ENCODE measurements at regions not wholly inside any gene's neighbourhood (a gene's known extent, or its start where the extent isn't known, plus 50 kb on each side); places are given as distances from the start of the nearest gene placed in this dataset.
A peak's percentile ranks its signal among the peaks of the same experiment; 100 is the strongest.
"Not testable (repeated sequence)": the region's sequence is repeated elsewhere in the genome, so short reads cannot be mapped to it uniquely, and the experiment has no call there.

DNA sequence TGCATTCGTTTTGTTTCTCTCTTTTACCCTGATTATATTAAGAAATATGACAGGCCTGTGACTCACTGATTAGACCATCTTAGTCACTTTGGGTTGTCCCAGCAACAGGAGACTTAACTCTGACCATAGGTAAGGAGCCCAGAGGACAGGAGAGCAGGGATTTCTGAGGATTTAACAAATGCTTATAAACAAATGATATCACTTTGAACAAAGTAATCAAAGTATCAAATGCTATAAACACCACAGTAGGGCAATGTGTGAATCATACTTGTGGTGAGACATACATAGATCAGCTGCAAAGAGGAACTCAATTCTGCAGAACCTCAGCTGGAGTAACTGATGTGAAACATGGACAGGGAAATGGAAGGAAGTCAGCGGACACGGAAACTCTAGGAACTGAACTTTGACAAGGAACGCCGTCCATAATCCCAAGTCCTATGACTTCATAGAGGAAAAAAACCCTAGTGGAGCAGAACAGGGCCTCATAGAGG, 190.6 kb upstream of the MSX2 start:
- TF ChIP-seq CTCF (IDR thresholded peaks at IDR 0.05): no peak
- H3K27ac ChIP-seq (ENCODE audit: low read depth in 1 of 2, low read length in 2 of 2): peak overlapping the region; percentile 22 to 87
- WGBS (ENCODE audit: insufficient coverage): 0% methylated on average over 4 of the region's 5 CpGs
- peaks cover 0 to 2% of the 10 kb centered on the region in 2 donors for H3K36me3 Mint-ChIP-seq
- peak; percentile 66 to 88 (median 84) for DNase-seq
- peaks cover 0 to 7% (median 2%) of the 10 kb centered on the region in 7 donors for H3K9me3 Mint-ChIP-seq
- H3K9ac ChIP-seq (ENCODE audit: insufficient read depth, low read length, poor library complexity, severe bottlenecking): peak overlapping the region; percentile 16
- no peaks in the 10 kb centered on the region for H3K79me2 ChIP-seq (ENCODE audit: insufficient read depth, low read length)
- no peaks in the 10 kb centered on the region for H3K27me3 ChIP-seq (ENCODE audit: control insufficient read depth in 2 of 2, insufficient read depth in 2 of 2, low read length in 2 of 2)
- intact Hi-C loops (cut with micrococcal nuclease): loop anchor here in 1 of 2 donors (10.0 kb wide), 1 partner anchor 919 kb away; the partner anchor contains the start of gene BOD1
- H3K4me2 ChIP-seq (replicated peaks; ENCODE audit: extremely low read depth, low read length, poor library complexity, severe bottlenecking): peak overlapping the region; percentile 76
- H3K27me3 Mint-ChIP-seq (ENCODE audit: low read depth in 3 of 3): peaks cover 2 to 5% (median 4%) of the 10 kb centered on the region in 3 donors
- peaks cover 0 to under 1% of the 10 kb centered on the region in 2 donors for H3K9me3 ChIP-seq (replicated peaks in 1 of 2; ENCODE audit: control insufficient read depth in 1 of 2, insufficient read depth in 1 of 2, low read length in 2 of 2)
- no peak overlapping the region for H2AFZ ChIP-seq (ENCODE audit: insufficient read depth, low read depth, low read length, poor library complexity, severe bottlenecking)
- peaks cover 34 to 35% of the 10 kb centered on the region in 2 donors for H3K4me1 ChIP-seq (ENCODE audit: control insufficient read depth in 1 of 2, insufficient read depth in 2 of 2, low read length in 2 of 2)
- peak overlapping the region in 1 of 3 experiments; percentile 65 for H3K4me3 ChIP-seq (replicated peaks in 1 of 3; ENCODE audit: low read depth in 2 of 3, low read length in 3 of 3)
- H3K4me1 Mint-ChIP-seq: peaks cover 41% of the 10 kb centered on the region
- no peaks in the 10 kb centered on the region for H4K20me1 ChIP-seq (ENCODE audit: insufficient read depth, low read length)
- H3K27ac Mint-ChIP-seq: peak overlapping the region; percentile 82 to 94 (median 91)
- H3K36me3 ChIP-seq (replicated peaks in 1 of 2; ENCODE audit: control insufficient read depth in 1 of 2, insufficient read depth in 2 of 2, low read length in 2 of 2): no peaks in the 10 kb centered on the region
- peak overlapping the region in 1 of 2 donors; percentile 48 for H3K4me3 Mint-ChIP-seq

DNA sequence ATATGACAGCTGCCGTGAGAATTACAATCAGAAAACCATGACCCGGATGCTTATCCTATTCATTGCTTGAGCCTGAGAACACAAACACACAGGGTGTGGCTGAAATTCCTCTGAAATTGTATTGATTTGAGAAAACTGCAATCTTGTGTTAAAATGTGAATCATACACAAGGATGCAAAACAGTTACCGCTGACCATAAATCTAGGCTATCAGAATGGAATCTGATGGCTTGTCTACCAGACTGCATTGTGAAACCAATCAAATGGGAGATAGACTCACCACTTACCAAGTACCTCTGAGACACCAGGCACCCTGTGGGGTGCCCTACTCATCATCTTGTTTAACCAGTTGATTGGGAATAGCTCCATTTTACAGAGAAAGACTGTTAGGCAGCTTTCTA, 188.7 kb upstream of the MSX2 start:
- peaks cover 0 to 8% (median 2%) of the 10 kb centered on the region in 7 donors for H3K9me3 Mint-ChIP-seq
- peaks cover 2 to 7% (median 3%) of the 10 kb centered on the region in 3 donors for H3K27me3 Mint-ChIP-seq (ENCODE audit: low read depth in 3 of 3)
- no peak overlapping the region for H3K4me3 Mint-ChIP-seq
- H3K27me3 ChIP-seq (ENCODE audit: control insufficient read depth in 2 of 2, insufficient read depth in 2 of 2, low read length in 2 of 2): no peaks in the 10 kb centered on the region
- TF ChIP-seq CTCF (IDR thresholded peaks at IDR 0.05): no peak
- no peaks in the 10 kb centered on the region for H3K79me2 ChIP-seq (ENCODE audit: insufficient read depth, low read length)
- H3K9ac ChIP-seq (ENCODE audit: insufficient read depth, low read length, poor library complexity, severe bottlenecking): no peak overlapping the region
- H3K27ac Mint-ChIP-seq: no peak overlapping the region
- no peak overlapping the region for H3K4me2 ChIP-seq (replicated peaks; ENCODE audit: extremely low read depth, low read length, poor library complexity, severe bottlenecking)
- peaks cover 0 to 2% of the 10 kb centered on the region in 2 donors for H3K36me3 Mint-ChIP-seq
- peaks cover 41% of the 10 kb centered on the region for H3K4me1 Mint-ChIP-seq
- no peaks in the 10 kb centered on the region for H3K36me3 ChIP-seq (replicated peaks in 1 of 2; ENCODE audit: control insufficient read depth in 1 of 2, insufficient read depth in 2 of 2, low read length in 2 of 2)
- H3K9me3 ChIP-seq (replicated peaks in 1 of 2; ENCODE audit: control insufficient read depth in 1 of 2, insufficient read depth in 1 of 2, low read length in 2 of 2): peaks cover 0 to 3% of the 10 kb centered on the region in 2 donors
- H3K27ac ChIP-seq (ENCODE audit: low read depth in 1 of 2, low read length in 2 of 2): no peak overlapping the region
- no peak overlapping the region for H3K4me3 ChIP-seq (replicated peaks in 1 of 3; ENCODE audit: low read depth in 2 of 3, low read length in 3 of 3)
- no peak for DNase-seq
- peaks cover 34 to 35% of the 10 kb centered on the region in 2 donors for H3K4me1 ChIP-seq (ENCODE audit: control insufficient read depth in 1 of 2, insufficient read depth in 2 of 2, low read length in 2 of 2)
- WGBS (ENCODE audit: insufficient coverage): 100% methylated on average over 2 of the region's 3 CpGs
- H2AFZ ChIP-seq (ENCODE audit: insufficient read depth, low read depth, low read length, poor library complexity, severe bottlenecking): no peak overlapping the region
- intact Hi-C loops (cut with micrococcal nuclease): loop anchor here in 1 of 2 donors (10.0 kb wide), 1 partner anchor 921 kb away; the partner anchor contains the start of gene BOD1
- no peaks in the 10 kb centered on the region for H4K20me1 ChIP-seq (ENCODE audit: insufficient read depth, low read length)

DNA sequence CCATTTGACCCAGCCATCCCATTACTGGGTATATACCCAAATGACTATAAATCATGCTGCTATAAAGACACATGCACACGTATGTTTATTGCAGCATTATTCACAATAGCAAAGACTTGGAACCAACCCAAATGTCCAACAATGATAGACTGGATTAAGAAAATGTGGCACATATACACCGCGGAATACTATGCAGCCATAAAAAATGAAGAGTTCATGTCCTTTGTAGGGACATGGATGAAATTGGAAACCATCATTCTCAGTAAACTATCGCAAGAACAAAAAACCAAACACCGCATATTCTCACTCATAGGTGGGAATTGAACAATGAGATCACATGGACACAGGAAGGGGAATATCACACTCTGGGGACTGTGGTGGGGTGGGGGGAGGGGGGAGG, 184.6 kb upstream of the MSX2 start:
- no CpG with 5 or more reads among the region's 5 CpGs for WGBS (ENCODE audit: insufficient coverage)

More for the DNA sequence above, 184.6 kb upstream of the MSX2 start:
- peaks cover 5 to 14% (median 6%) of the 10 kb centered on the region in 3 donors for H3K27me3 Mint-ChIP-seq (ENCODE audit: low read depth in 3 of 3)
- not testable (repeated sequence) for H3K9me3 ChIP-seq (replicated peaks in 1 of 2; ENCODE audit: control insufficient read depth in 1 of 2, insufficient read depth in 1 of 2, low read length in 2 of 2); H3K4me3 ChIP-seq (replicated peaks in 1 of 3; ENCODE audit: low read depth in 2 of 3, low read length in 3 of 3); H3K27ac ChIP-seq (ENCODE audit: low read depth in 1 of 2, low read length in 2 of 2); H3K4me1 ChIP-seq (ENCODE audit: control insufficient read depth in 1 of 2, insufficient read depth in 2 of 2, low read length in 2 of 2); H3K27ac Mint-ChIP-seq; H3K4me3 Mint-ChIP-seq; DNase-seq; H3K4me1 Mint-ChIP-seq; H2AFZ ChIP-seq (ENCODE audit: insufficient read depth, low read depth, low read length, poor library complexity, severe bottlenecking); H3K9me3 Mint-ChIP-seq; H3K36me3 ChIP-seq (replicated peaks in 1 of 2; ENCODE audit: control insufficient read depth in 1 of 2, insufficient read depth in 2 of 2, low read length in 2 of 2); H3K36me3 Mint-ChIP-seq; H4K20me1 ChIP-seq (ENCODE audit: insufficient read depth, low read length); H3K79me2 ChIP-seq (ENCODE audit: insufficient read depth, low read length); H3K4me2 ChIP-seq (replicated peaks; ENCODE audit: extremely low read depth, low read length, poor library complexity, severe bottlenecking); H3K27me3 ChIP-seq (ENCODE audit: control insufficient read depth in 2 of 2, insufficient read depth in 2 of 2, low read length in 2 of 2); H3K9ac ChIP-seq (ENCODE audit: insufficient read depth, low read length, poor library complexity, severe bottlenecking)
- intact Hi-C loops (cut with micrococcal nuclease): loop anchor here in 1 of 2 donors (10.0 kb wide), 1 partner anchor 925 kb away; the partner anchor contains the start of gene BOD1

Measured in CD14-positive monocyte (primary cell).